ENCODE measurements at regions not wholly inside any gene's neighbourhood (a gene's known extent, or its start where the extent isn't known, plus 50 kb on each side); places are given as distances from the start of the nearest gene placed in this dataset.

- no peak for TF ChIP-seq ATF2 (tag by site-specific recombination; IDR thresholded peaks at IDR 0.05; ENCODE audit: low read depth)
- TF ChIP-seq ZNF629 (tag by site-specific recombination; IDR thresholded peaks at IDR 0.05): no peak
- TF ChIP-seq ZNF221 (tag by site-specific recombination; IDR thresholded peaks at IDR 0.05; ENCODE audit: borderline replicate concordance): no peak
- no peak for TF ChIP-seq CTCF (tag by site-specific recombination; IDR thresholded peaks at IDR 0.05)
- no peak for TF ChIP-seq ZNF658 (tag by site-specific recombination; IDR thresholded peaks at IDR 0.05)
Observed at GRCh38 chr3:153551536-153552285, 389.7 kb downstream of the RAP2B start.

Data from HEK293 (cell line).